ENCODE measurements at regions not wholly inside any gene's neighbourhood (a gene's known extent, or its start where the extent isn't known, plus 50 kb on each side); places are given as distances from the start of the nearest gene placed in this dataset.

DNA sequence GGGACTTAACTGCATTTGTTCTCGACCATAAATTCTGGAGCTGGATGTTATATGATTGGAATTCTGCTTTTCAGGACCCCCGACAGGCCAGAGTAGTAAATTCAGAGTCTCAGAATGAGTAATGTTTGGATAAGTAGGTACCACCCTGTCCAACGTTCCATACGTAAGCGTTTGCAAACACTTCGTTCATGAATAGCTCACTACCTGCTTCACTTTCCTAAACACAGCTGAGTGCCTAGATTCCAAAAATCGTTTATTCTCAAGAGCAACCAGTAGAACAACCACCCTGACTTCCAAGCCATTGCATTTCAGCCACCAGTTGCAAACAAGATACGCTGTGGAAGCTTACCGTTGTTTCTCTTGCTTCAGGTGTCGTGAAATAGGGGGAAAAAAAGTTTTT lies 101.3 kb upstream of the DMRT1 start:
- TF ChIP-seq, protein P1, sequence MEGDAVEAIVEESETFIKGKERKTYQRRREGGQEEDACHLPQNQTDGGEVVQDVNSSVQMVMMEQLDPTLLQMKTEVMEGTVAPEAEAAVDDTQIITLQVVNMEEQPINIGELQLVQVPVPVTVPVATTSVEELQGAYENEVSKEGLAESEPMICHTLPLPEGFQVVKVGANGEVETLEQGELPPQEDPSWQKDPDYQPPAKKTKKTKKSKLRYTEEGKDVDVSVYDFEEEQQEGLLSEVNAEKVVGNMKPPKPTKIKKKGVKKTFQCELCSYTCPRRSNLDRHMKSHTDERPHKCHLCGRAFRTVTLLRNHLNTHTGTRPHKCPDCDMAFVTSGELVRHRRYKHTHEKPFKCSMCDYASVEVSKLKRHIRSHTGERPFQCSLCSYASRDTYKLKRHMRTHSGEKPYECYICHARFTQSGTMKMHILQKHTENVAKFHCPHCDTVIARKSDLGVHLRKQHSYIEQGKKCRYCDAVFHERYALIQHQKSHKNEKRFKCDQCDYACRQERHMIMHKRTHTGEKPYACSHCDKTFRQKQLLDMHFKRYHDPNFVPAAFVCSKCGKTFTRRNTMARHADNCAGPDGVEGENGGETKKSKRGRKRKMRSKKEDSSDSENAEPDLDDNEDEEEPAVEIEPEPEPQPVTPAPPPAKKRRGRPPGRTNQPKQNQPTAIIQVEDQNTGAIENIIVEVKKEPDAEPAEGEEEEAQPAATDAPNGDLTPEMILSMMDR (IDR thresholded peaks at IDR 0.05 in 4 of 5, conservative IDR thresholded peaks at IDR 0.05 in 1 of 5), result no peak
- no peak for TF ChIP-seq POLR2A (IDR thresholded peaks at IDR 0.05)
